ENCODE measurements at regions not wholly inside any gene's neighbourhood (a gene's known extent, or its start where the extent isn't known, plus 50 kb on each side); places are given as distances from the start of the nearest gene placed in this dataset.

DNA sequence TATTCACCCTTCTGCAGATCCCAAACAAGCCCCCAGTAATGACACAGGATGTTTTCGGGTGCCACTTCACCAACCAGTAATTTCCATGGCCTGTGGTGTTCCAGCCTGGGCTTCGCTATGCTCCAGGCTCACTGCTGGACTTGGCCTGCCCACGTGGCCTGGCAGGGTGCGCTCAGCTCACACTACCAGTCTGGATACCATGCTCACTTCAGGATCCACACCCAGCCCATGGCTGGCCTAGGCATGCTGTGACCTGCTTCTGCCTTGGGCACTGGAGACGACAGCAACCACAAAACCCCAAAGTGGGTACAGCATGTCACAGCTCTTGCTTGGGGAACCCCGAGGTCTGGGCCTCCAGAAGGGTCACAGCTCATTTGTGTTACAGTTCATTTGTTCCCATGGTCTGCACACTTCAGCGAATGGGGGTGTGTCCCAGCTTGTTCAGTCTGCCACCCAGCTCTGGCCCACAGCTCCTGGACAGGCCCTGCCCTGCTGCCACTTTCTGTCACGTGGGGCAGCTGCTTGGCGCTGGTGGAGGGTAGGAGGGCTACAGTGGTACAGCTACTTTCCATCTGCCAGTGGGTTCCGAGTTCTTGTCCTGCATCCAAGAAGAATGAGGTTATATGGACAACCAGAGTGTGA lies 650.8 kb downstream of the MCTP2 start:
- DNase-seq (ENCODE audit: extremely low read depth in 1 of 2, low read depth in 1 of 2), result no peak

GRCh38 chr15:94887391-94887790 lies 656.0 kb downstream of the MCTP2 start:
- DNase-seq (ENCODE audit: extremely low read depth in 1 of 2, low read depth in 1 of 2), result no peak

- DNase-seq (ENCODE audit: extremely low read depth in 1 of 2, low read depth in 1 of 2), result no peak
Observed at GRCh38 chr15:94889153-94889552, 657.8 kb downstream of the MCTP2 start.

- no peak for DNase-seq (ENCODE audit: extremely low read depth in 1 of 2, low read depth in 1 of 2)
Observed at GRCh38 chr15:94893091-94893490, 661.7 kb downstream of the MCTP2 start.

DNA sequence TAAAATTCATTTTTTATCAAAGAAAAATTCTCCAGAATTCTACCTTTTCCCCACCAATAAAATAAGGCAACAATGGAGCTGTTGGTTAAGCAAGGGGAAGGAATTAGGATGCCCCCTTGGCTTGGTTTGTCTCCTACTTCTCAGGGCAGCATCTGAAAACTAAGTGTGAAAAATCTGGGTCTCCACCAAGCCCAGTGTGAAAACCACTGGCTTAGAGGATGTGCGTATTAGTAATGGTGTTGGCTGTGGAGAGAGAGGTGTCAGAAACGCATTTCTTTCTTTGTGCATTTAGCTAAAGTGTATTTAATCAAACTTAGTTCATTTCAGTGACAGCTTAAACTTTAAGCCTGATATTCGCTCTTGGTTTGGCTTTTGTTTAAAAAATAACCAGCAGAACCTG lies 662.7 kb downstream of the MCTP2 start:
- no peak for DNase-seq (ENCODE audit: extremely low read depth in 1 of 2, low read depth in 1 of 2)

GRCh38 chr15:94909510-94909909 lies 678.1 kb downstream of the MCTP2 start:
- DNase-seq (ENCODE audit: extremely low read depth in 1 of 2, low read depth in 1 of 2), result no peak

DNA sequence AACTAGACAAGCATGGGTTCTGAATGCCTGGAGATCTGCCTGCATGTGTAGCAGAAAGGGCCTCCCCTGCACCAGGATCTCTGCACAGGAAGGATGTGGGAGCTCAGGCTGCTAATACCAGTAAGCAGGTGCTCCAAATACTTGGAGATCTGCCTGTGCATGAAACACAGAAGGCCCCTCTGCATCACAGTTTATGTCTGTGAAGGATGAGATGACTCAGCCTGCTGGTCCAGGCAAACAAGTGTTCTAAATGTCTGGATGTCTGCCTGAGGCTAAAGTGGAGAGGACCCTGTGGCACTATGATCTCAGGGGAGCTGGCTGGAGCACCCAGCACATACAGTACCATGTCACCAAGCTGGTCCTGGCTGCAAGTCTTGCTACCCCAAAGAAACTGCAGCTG lies 678.8 kb downstream of the MCTP2 start:
- DNase-seq (ENCODE audit: extremely low read depth in 1 of 2, low read depth in 1 of 2), result no peak

- no peak for DNase-seq (ENCODE audit: extremely low read depth in 1 of 2, low read depth in 1 of 2)
Observed at GRCh38 chr15:94912760-94913159, 681.4 kb downstream of the MCTP2 start.

- no peak for DNase-seq (ENCODE audit: extremely low read depth in 1 of 2, low read depth in 1 of 2)
Observed at GRCh38 chr15:94917068-94917467, 685.7 kb downstream of the MCTP2 start.

GRCh38 chr15:94921936-94922335 lies 690.6 kb downstream of the MCTP2 start:
- DNase-seq (ENCODE audit: extremely low read depth in 1 of 2, low read depth in 1 of 2), result no peak

GRCh38 chr15:94924057-94924456 lies 692.7 kb downstream of the MCTP2 start:
- DNase-seq (ENCODE audit: extremely low read depth in 1 of 2, low read depth in 1 of 2), result no peak

- DNase-seq (ENCODE audit: extremely low read depth in 1 of 2, low read depth in 1 of 2), result no peak
Observed at GRCh38 chr15:94924971-94925598, 693.7 kb downstream of the MCTP2 start.

- DNase-seq (ENCODE audit: extremely low read depth in 1 of 2, low read depth in 1 of 2), result no peak
Observed at GRCh38 chr15:94925680-94926079, 694.3 kb downstream of the MCTP2 start.

DNA sequence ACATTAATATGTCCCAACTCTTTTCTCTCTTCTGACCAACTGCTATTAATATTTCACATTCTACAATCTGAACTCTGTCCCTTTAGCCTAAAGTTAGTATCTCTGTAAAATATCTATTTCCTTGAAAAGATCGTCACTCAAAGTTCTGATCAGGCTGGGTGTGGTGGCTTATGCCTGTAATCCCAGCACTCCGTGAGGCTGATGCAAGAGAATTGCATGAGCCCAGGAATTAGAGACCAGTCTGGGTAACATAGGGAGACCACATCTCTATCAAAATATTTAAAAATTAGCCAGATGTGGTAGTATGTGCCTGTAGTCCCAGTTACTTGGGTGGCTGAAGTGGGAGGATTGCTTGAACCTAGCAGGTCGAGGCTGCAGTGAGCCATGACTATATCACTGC lies 695.6 kb downstream of the MCTP2 start:
- no peak for DNase-seq (ENCODE audit: extremely low read depth in 1 of 2, low read depth in 1 of 2)

- DNase-seq (ENCODE audit: extremely low read depth in 1 of 2, low read depth in 1 of 2), result no peak
Observed at GRCh38 chr15:94929282-94929681, 697.9 kb downstream of the MCTP2 start.

DNA sequence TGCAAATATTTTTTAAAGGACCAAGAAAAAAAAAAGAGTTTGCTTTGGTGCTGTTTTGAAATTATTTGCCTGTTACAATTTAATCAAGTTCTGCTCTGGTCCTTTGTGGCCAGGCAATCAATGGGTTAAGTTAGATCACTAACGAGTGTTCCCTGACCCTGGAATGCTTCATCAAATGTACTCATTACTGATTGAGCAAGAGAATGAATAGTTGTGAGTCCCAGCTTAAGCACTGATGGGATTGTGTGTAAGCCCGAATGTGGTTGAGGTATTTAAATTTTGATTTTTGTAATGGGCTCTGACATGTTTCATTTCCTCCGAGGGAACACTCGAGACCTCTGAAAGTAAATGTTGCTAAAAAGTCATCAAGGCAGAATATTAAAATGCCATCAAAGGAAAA lies 699.1 kb downstream of the MCTP2 start:
- DNase-seq (ENCODE audit: extremely low read depth in 1 of 2, low read depth in 1 of 2), result no peak

DNA sequence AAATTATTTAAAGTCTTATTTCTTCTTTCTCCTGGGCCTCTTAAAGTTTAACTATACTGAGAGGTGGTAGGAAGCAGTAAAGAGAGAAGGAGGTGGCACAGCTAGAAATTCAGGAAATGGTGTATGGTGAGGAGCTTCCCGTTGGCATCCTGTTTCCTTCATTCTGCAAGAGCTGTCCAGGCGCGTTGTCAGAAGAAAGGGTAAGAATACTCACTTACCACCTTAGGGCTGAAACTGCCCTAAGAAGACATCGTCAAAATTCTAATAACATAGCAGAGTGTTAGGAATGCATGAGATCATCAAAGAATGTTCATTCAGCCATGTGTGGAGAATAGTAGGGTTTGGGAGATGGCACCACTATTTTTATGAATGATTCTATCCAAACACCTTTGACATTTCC lies 699.6 kb downstream of the MCTP2 start:
- no peak for DNase-seq (ENCODE audit: extremely low read depth in 1 of 2, low read depth in 1 of 2)

- DNase-seq (ENCODE audit: extremely low read depth in 1 of 2, low read depth in 1 of 2), result no peak
Observed at GRCh38 chr15:94934440-94934839, 703.1 kb downstream of the MCTP2 start.

GRCh38 chr15:94937242-94937641 lies 705.9 kb downstream of the MCTP2 start:
- DNase-seq (ENCODE audit: extremely low read depth in 1 of 2, low read depth in 1 of 2), result no peak

DNA sequence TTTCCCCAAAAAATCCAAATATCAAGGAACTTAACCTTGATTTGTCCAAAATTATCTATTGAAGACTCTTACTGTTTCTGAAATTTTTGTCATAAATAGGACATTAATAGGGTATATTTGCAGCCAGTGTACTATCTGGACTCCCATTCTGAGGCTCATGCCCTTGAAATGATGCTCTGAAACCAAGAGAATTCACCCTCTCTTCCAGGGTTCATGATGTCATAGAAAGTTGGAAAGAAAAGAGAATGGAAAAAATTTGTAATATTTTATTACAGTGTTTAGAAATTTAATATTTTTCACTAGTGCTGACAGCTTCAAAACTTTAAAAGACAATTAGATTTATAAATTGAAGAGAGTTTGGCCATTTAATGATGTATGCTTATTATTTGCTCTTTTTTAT lies 712.5 kb downstream of the MCTP2 start:
- DNase-seq (ENCODE audit: extremely low read depth in 1 of 2, low read depth in 1 of 2), result no peak

DNA sequence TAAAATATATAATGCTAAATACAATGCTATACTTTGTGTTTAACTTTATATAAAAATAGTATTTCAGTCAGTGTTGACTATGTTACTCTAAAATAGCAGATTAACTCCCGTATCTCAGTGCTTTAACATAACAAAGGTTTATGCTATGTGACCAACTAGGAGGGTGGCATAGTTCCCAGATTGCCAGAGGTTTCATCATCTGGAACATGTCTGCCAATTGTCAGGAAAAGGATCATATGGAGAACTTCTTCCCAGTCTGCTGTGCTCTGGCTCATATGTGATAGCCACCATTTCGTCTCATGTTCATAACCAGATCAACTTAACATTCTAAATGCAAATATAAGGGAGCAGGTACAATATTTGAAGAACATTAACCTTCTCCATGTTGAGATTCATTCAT lies 720.2 kb downstream of the MCTP2 start:
- DNase-seq (ENCODE audit: extremely low read depth in 1 of 2, low read depth in 1 of 2), result no peak

DNA sequence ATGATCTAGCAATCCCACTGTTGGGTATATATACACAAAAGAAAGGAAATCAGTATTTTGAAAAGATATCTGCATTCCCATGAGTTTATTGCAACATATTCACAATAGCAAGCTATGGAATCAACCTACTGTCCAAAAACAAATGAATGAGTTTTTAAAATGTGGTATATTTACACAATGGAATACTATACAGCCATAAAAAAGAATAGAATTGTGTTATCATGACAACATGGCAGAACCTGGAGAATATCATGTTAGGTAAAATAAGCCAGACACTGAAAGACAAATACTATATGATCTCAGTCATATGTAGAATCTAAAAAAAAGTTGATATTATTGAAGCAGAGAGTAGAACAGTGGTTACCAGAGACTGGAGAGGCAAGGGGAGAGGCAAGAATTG lies 732.6 kb downstream of the MCTP2 start:
- DNase-seq (ENCODE audit: extremely low read depth in 1 of 2, low read depth in 1 of 2), result no peak

DNA sequence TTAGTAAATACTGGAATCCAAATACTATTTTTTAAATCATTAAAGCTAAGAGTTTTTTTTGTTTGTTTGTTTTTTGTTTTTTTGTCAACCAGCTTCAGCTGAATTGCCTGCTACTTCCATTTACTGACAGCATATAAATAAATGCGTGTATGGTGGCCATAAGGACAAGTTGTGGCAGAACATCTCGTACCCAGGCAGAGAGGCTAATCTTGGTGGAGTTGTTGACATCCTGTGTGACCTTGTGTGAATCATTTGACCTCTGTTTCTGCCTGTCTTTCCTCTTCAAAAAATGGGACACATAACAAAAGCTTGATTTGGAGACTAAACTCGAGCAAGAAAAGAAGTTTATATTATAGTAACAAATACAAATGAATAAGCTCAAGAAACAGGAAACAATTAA lies 734.2 kb downstream of the MCTP2 start:
- DNase-seq (ENCODE audit: extremely low read depth in 1 of 2, low read depth in 1 of 2), result no peak
